ENCODE measurements at regions not wholly inside any gene's neighbourhood (a gene's known extent, or its start where the extent isn't known, plus 50 kb on each side); places are given as distances from the start of the nearest gene placed in this dataset.

- TF ChIP-seq POLR2A (IDR thresholded peaks at IDR 0.05): no peak
- TF ChIP-seq POLR2AphosphoS5 (IDR thresholded peaks at IDR 0.05): no peak
Measured at GRCh38 chr15:69908590-69909420, 188.9 kb downstream of the TLE3 start.
